Neural crest cell (in vitro differentiated cells): ENCODE measurements at regions not wholly inside any gene's neighbourhood (a gene's known extent, or its start where the extent isn't known, plus 50 kb on each side); places are given as distances from the start of the nearest gene placed in this dataset.

ENCODE experiments used
- DNase-seq: peaks from one replicate; pipeline ENCODE4 v3.0.0; 2021; ENCODE audit warnings: low read depth, mixed read lengths, low spot score
- H3K27ac Mint-ChIP-seq: one replicate; pipeline ENCODE4 v1.8.0; 2021; ENCODE audit warnings: mild to moderate bottlenecking, mixed read lengths; ENCODE audit not compliant: unreplicated experiment
- H3K27me3 Mint-ChIP-seq: 2 replicates; pipeline ENCODE4 v1.8.0; 2021; ENCODE audit warnings: low read depth, mild to moderate bottlenecking, mixed read lengths
- H3K36me3 Mint-ChIP-seq: 2 replicates; pipeline ENCODE4 v1.8.0; 2021; ENCODE audit warnings: low read depth, mild to moderate bottlenecking, mixed read lengths
- H3K4me1 Mint-ChIP-seq: 2 replicates; pipeline ENCODE4 v1.8.0; 2021; ENCODE audit warnings: mixed read lengths
- H3K4me3 Mint-ChIP-seq: one replicate; pipeline ENCODE4 v1.8.0; 2021; ENCODE audit warnings: mild to moderate bottlenecking, mixed read lengths
- H3K9me3 Mint-ChIP-seq: 2 replicates; pipeline ENCODE4 v1.8.0; 2021; ENCODE audit warnings: mixed read lengths
- CTCF ChIP-seq: fragments of 200-600 bp; sonication (generic); conservative IDR thresholded peaks from 2 replicates; pipeline ENCODE4 v1.5.0; 2021; ENCODE audit warnings: antibody characterized with exemption, mild to moderate bottlenecking

GRCh38 chr16:64391063-64391600 is 730.7 kb downstream of the CDH11 start:
- Mint-ChIP-seq H3K36me3 (peaks cover 8% of the 10 kb centered on the region), H3K4me3 (no peak overlapping the region), H3K27me3 (no peaks in the 10 kb centered on the region), H3K27ac (peak overlapping the region; percentile 78), H3K4me1 (peaks cover 16% of the 10 kb centered on the region), H3K9me3 (peaks cover 6% of the 10 kb centered on the region)
- DNase-seq: no peak
- TF ChIP-seq CTCF: no peak

- H3K9me3 Mint-ChIP-seq: peaks cover 6% of the 10 kb centered on the region
These were observed 731.8 kb downstream of the CDH11 start for GRCh38 chr16:64390102-64390501.

GRCh38 chr16:64384636-64385035 is 737.2 kb downstream of the CDH11 start:
- peaks cover 5% of the 10 kb centered on the region for H3K36me3 Mint-ChIP-seq

More at GRCh38 chr16:64390102-64390501, 731.8 kb downstream of the CDH11 start:
- no peak overlapping the region for H3K27ac Mint-ChIP-seq
- no peaks in the 10 kb centered on the region for H3K27me3 Mint-ChIP-seq
- peaks cover 16% of the 10 kb centered on the region for H3K4me1 Mint-ChIP-seq
- no peak overlapping the region for H3K4me3 Mint-ChIP-seq
- peaks cover 8% of the 10 kb centered on the region for H3K36me3 Mint-ChIP-seq
- TF ChIP-seq CTCF: no peak
- DNase-seq: no peak

GRCh38 chr16:64381979-64382378 is 739.9 kb downstream of the CDH11 start:
- Mint-ChIP-seq H3K9me3 (no peaks in the 10 kb centered on the region), H3K36me3 (peaks cover 5% of the 10 kb centered on the region), H3K4me3 (no peak overlapping the region), H3K27me3 (no peaks in the 10 kb centered on the region), H3K27ac (no peak overlapping the region), H3K4me1 (peaks cover 7% of the 10 kb centered on the region)
- no peak for DNase-seq
- no peak for TF ChIP-seq CTCF

More at GRCh38 chr16:64384636-64385035, 737.2 kb downstream of the CDH11 start:
- H3K4me3 Mint-ChIP-seq: no peak overlapping the region
- no peak for TF ChIP-seq CTCF
- H3K27ac Mint-ChIP-seq: no peak overlapping the region
- peaks cover 7% of the 10 kb centered on the region for H3K4me1 Mint-ChIP-seq
- H3K27me3 Mint-ChIP-seq: no peaks in the 10 kb centered on the region
- no peak for DNase-seq
- peaks cover 3% of the 10 kb centered on the region for H3K9me3 Mint-ChIP-seq

GRCh38 chr16:64380751-64381150 is 741.1 kb downstream of the CDH11 start:
- Mint-ChIP-seq H3K9me3 (no peaks in the 10 kb centered on the region), H3K27me3 (no peaks in the 10 kb centered on the region), H3K4me3 (no peak overlapping the region), H3K27ac (no peak overlapping the region), H3K4me1 (peaks cover 7% of the 10 kb centered on the region), H3K36me3 (no peaks in the 10 kb centered on the region)
- no peak for DNase-seq
- no peak for TF ChIP-seq CTCF
